PC-3 (cell line): ENCODE measurements at regions not wholly inside any gene's neighbourhood (a gene's known extent, or its start where the extent isn't known, plus 50 kb on each side); places are given as distances from the start of the nearest gene placed in this dataset.

Source experiments
- EZH2 ChIP-seq: fragments of 300-600 bp; sonication (generic); IDR thresholded peaks from one replicate; pipeline ENCODE4 v1.6.1; 2017; ENCODE audit warnings: antibody characterized with exemption, mild to moderate bottlenecking, low read length; ENCODE audit not compliant: unreplicated experiment
- TF ChIP-seq, protein P1 (sequence below): fragments of 300-600 bp; sonication (generic); conservative IDR thresholded peaks from 2 replicates; pipeline ENCODE4 v1.5.1; 2017; ENCODE audit warnings: antibody characterized with exemption, low read depth, mild to moderate bottlenecking, low read length

GRCh38 chr2:107462181-107462580, 364.5 kb upstream of the RGPD4 start:
- TF ChIP-seq, protein P1, sequence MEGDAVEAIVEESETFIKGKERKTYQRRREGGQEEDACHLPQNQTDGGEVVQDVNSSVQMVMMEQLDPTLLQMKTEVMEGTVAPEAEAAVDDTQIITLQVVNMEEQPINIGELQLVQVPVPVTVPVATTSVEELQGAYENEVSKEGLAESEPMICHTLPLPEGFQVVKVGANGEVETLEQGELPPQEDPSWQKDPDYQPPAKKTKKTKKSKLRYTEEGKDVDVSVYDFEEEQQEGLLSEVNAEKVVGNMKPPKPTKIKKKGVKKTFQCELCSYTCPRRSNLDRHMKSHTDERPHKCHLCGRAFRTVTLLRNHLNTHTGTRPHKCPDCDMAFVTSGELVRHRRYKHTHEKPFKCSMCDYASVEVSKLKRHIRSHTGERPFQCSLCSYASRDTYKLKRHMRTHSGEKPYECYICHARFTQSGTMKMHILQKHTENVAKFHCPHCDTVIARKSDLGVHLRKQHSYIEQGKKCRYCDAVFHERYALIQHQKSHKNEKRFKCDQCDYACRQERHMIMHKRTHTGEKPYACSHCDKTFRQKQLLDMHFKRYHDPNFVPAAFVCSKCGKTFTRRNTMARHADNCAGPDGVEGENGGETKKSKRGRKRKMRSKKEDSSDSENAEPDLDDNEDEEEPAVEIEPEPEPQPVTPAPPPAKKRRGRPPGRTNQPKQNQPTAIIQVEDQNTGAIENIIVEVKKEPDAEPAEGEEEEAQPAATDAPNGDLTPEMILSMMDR: no peak
- no peak for TF ChIP-seq EZH2
